HFFc6 (cell line): ENCODE measurements at regions not wholly inside any gene's neighbourhood (a gene's known extent, or its start where the extent isn't known, plus 50 kb on each side); places are given as distances from the start of the nearest gene placed in this dataset.

ENCODE experiments used
- DNase-seq: peaks from one replicate; pipeline ENCODE4 v3.0.0-alpha.2; 2018
- H3K27ac Mint-ChIP-seq: 2 replicates; pipeline ENCODE4 v1.8.0; 2020; ENCODE audit warnings: mild to moderate bottlenecking, mixed read lengths
- H3K27me3 Mint-ChIP-seq: 2 replicates; pipeline ENCODE4 v1.8.0; 2021; ENCODE audit warnings: mild to moderate bottlenecking, moderate library complexity, mixed read lengths; ENCODE audit not compliant: insufficient read depth
- H3K36me3 Mint-ChIP-seq: 2 replicates; pipeline ENCODE4 v1.8.0; 2021; ENCODE audit warnings: low read depth, mixed read lengths
- H3K4me1 Mint-ChIP-seq: 2 replicates; pipeline ENCODE4 v1.8.0; 2020; ENCODE audit warnings: low read depth, mixed read lengths
- H3K4me3 Mint-ChIP-seq: 2 replicates; pipeline ENCODE4 v1.8.0; 2020; ENCODE audit warnings: mild to moderate bottlenecking, moderate library complexity, mixed read lengths
- H3K9me3 Mint-ChIP-seq: 2 replicates; pipeline ENCODE4 v1.8.0; 2020; ENCODE audit warnings: mild to moderate bottlenecking, mixed read lengths
- CTCF ChIP-seq: fragments of 200-600 bp; sonication (generic); IDR thresholded peaks from 2 replicates; pipeline ENCODE4 v1.5.0; 2021; ENCODE audit warnings: antibody characterized with exemption, mild to moderate bottlenecking

- H3K4me1 Mint-ChIP-seq, result no peaks in the 10 kb centered on the region
- H3K4me3 Mint-ChIP-seq, result no peak overlapping the region
- H3K36me3 Mint-ChIP-seq, result no peaks in the 10 kb centered on the region
- DNase-seq, result no peak
- no peak overlapping the region for H3K27ac Mint-ChIP-seq
- H3K9me3 Mint-ChIP-seq, result peaks cover 53% of the 10 kb centered on the region
- H3K27me3 Mint-ChIP-seq, result no peaks in the 10 kb centered on the region
- no peak for TF ChIP-seq CTCF
Measured at GRCh38 chr4:63049726-63050125, 1359.5 kb downstream of the TECRL start.

- H3K27ac Mint-ChIP-seq, result no peak overlapping the region
Measured at GRCh38 chr4:63049278-63049677, 1360.0 kb downstream of the TECRL start.

GRCh38 chr4:63036159-63036866, 1372.9 kb downstream of the TECRL start:
- Mint-ChIP-seq H3K27me3 (no peaks in the 10 kb centered on the region), H3K36me3 (no peaks in the 10 kb centered on the region), H3K27ac (no peak overlapping the region), H3K4me3 (no peak overlapping the region), H3K4me1 (no peaks in the 10 kb centered on the region), H3K9me3 (peaks cover 25% of the 10 kb centered on the region)
- no peak for DNase-seq
- no peak for TF ChIP-seq CTCF

More at GRCh38 chr4:63049278-63049677, 1360.0 kb downstream of the TECRL start:
- Mint-ChIP-seq H3K27me3 (no peaks in the 10 kb centered on the region), H3K4me3 (no peak overlapping the region), H3K9me3 (peaks cover 49% of the 10 kb centered on the region), H3K4me1 (no peaks in the 10 kb centered on the region), H3K36me3 (no peaks in the 10 kb centered on the region)
- no peak for TF ChIP-seq CTCF
- no peak for DNase-seq

GRCh38 chr4:63029380-63029779, 1379.9 kb downstream of the TECRL start:
- no peak for DNase-seq
- Mint-ChIP-seq H3K4me3 (no peak overlapping the region), H3K27ac (no peak overlapping the region), H3K36me3 (no peaks in the 10 kb centered on the region), H3K9me3 (peaks cover 8% of the 10 kb centered on the region; the same call in 1 of the 2 replicates), H3K4me1 (no peaks in the 10 kb centered on the region), H3K27me3 (no peaks in the 10 kb centered on the region)
- TF ChIP-seq CTCF, result no peak

- DNase-seq, result no peak
- TF ChIP-seq CTCF, result no peak
- Mint-ChIP-seq H3K4me1 (no peaks in the 10 kb centered on the region), H3K9me3 (peaks cover 20% of the 10 kb centered on the region), H3K27ac (no peak overlapping the region), H3K27me3 (no peaks in the 10 kb centered on the region), H3K36me3 (no peaks in the 10 kb centered on the region), H3K4me3 (no peak overlapping the region)
Measured at GRCh38 chr4:63020661-63021060, 1388.6 kb downstream of the TECRL start.

GRCh38 chr4:63017300-63017699, 1392.0 kb downstream of the TECRL start:
- H3K36me3 Mint-ChIP-seq, result no peaks in the 10 kb centered on the region
- TF ChIP-seq CTCF, result no peak
- H3K4me1 Mint-ChIP-seq, result no peaks in the 10 kb centered on the region
- H3K27me3 Mint-ChIP-seq, result no peaks in the 10 kb centered on the region
- no peak overlapping the region for H3K27ac Mint-ChIP-seq
- H3K9me3 Mint-ChIP-seq, result peaks cover 17% of the 10 kb centered on the region
- H3K4me3 Mint-ChIP-seq, result no peak overlapping the region
- no peak for DNase-seq
